ENCODE measurements at regions not wholly inside any gene's neighbourhood (a gene's known extent, or its start where the extent isn't known, plus 50 kb on each side); places are given as distances from the start of the nearest gene placed in this dataset.
"Not testable (repeated sequence)": the region's sequence is repeated elsewhere in the genome, so short reads cannot be mapped to it uniquely, and the experiment has no call there.

DNA sequence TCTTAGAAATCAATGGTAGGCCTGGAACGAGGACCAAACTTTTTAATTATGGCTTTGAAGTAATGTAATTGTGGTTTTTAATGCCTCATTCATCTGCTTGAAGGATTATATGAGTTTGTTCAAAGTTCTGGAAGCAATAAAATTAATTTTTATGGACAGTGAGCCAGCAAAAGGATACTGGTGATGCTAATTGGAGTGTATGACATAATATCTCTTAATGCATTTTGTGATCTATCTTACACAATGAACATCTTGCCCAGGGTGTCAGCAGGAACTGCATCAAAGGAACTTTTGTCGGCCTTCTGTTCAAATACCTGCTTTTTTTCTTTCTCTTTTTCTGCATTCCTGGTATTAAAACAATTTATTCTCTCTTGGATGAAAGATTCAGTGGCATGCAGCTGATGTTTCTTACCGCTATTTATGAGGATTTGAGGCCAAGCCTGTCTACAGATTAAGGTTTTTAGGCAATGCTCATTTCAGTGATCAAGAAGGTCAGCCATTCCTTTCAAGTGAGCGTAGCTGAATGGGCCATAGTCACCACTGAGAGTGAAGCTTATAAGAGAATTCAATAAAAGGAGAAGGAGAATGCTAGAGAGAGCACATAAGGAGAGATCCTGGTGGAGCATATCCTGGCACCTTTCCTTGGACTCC lies 974.8 kb downstream of the SORCS3 start:
- no peak for DNase-seq

- no peak for DNase-seq
Measured at GRCh38 chr10:105611244-105611798, 970.2 kb downstream of the SORCS3 start.

- DNase-seq = no peak
Measured at GRCh38 chr10:105609451-105609850, 968.4 kb downstream of the SORCS3 start.

GRCh38 chr10:105605918-105606317 lies 964.8 kb downstream of the SORCS3 start:
- no peak for DNase-seq

DNA sequence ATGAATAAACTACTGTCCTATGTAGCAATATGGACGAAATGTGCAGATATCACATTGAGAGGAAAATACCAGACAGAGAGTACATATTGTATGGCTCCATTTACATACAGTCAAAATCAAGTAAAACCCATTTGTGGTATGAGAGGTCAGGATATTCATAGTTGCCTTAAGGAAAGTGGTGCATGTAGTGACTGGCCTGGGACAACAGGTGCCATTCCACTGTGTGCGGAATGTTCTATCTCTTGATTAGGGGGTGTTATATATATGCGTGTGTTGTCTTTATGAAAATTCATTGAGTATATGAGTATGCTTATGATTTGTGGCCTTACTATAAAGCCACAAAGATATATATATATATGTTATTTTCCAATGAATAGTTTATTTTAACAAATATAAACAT lies 964.0 kb downstream of the SORCS3 start:
- no peak for DNase-seq

DNA sequence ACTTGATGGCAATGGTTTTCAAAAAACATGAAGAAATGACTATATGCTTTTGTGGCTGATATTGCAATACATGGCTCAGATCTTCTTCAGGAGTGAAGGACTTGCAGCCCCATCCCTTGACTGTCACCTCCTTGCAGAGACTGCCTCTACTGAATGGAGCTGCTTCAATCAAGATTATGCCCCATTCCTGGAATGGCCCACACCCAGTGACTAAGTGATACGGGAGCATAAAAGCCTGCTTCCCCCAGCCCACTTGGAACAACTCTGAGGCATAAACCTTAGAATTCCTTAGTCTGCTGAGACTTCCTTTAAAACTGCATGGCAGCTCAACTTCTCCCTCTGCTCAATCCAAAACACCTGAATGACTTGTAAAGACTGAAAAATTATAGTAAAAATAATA lies 957.1 kb downstream of the SORCS3 start:
- DNase-seq = no peak

DNA sequence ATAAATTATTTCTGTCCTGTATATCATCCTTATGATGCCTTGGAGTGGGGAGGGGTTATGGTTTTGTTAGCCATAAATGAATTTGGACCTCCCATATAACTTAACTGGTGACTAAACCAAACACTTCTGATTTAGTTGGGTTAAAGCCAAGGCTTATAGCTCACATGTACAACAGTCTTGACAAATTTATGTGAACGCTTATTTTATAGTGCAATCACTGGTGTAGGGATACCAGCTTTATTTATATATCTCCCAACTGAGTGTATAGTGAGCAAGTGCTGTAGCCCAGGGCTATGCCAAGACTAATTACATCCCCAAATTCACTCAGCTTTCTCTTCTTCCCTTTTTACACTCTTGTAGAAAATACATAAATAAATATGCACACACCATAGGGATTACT lies 956.2 kb downstream of the SORCS3 start:
- no peak for DNase-seq

- no peak for DNase-seq
Measured at GRCh38 chr10:105596749-105597148, 955.7 kb downstream of the SORCS3 start.

DNA sequence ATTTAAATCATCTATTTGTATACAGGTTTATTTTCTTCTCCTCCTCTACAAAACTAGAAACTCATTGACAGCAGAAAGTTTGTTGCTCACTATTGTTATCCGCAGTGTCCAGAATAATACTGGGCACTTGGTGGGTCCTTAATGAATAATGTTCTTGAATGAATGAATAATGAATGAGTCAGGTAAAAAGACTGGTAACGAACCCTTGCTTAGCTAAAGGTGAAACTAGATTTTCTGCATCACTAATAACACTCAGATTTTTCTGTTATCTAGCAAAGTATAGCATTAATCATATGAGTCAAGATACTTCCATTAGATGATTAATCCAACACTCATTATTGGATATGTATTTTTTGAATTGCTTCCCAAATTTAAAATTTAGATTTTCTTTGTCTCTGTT lies 953.2 kb downstream of the SORCS3 start:
- DNase-seq = no peak

- DNase-seq = no peak
Measured at GRCh38 chr10:105592468-105592867, 951.4 kb downstream of the SORCS3 start.

DNA sequence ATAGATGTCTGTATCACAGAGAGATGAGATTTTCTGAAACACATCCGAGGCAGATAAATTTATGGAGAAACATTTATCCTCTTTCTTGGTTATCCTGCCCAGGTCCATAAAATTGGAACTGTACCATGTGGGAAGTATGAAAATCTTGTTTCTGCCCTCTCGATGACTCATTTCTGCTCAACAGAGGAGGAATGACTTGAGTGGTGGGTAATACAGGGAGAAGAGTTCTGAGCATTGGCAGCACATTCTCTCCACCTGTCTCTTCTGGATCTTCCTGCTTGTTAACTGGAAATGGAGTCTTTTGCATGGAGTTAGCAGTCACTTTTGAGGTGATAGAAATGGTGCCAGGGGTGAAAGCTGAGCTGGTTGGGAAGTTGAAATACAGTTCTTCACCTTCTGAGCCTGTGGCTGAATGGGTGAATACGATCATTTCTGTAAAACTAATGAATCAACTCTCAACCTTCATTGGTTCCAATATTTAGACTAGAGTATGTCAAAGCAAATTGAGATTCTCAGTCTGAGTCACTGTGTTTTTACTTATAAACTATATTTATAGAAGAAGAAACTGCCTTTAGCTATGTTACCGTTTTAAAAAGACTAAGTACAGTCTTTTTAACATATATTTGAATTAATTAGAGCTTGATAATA lies 945.5 kb downstream of the SORCS3 start:
- DNase-seq = no peak

DNA sequence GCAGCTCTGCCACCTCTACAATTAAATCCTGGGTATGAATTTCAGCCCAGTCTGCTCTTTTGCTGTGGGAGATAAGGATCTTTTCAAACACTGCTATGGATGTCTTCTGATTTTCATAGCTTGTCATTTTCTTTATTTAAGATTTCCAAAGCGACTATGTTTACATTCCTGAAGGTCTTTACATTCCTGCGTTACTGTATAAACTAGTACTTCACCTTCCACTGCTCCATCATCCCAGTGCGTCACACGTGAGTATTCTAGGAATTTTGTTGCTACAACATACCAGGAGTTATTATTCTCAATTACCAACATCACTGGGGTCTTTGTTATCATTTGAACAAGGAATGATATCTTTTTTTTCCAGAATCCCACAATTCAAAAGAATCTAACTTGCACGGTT lies 944.7 kb downstream of the SORCS3 start:
- DNase-seq = no peak

- DNase-seq = no peak
Measured at GRCh38 chr10:105585171-105585570, 944.1 kb downstream of the SORCS3 start.

- no peak for DNase-seq
Measured at GRCh38 chr10:105579112-105579511, 938.0 kb downstream of the SORCS3 start.

- no peak for DNase-seq
Measured at GRCh38 chr10:105577865-105578607, 936.9 kb downstream of the SORCS3 start.

DNA sequence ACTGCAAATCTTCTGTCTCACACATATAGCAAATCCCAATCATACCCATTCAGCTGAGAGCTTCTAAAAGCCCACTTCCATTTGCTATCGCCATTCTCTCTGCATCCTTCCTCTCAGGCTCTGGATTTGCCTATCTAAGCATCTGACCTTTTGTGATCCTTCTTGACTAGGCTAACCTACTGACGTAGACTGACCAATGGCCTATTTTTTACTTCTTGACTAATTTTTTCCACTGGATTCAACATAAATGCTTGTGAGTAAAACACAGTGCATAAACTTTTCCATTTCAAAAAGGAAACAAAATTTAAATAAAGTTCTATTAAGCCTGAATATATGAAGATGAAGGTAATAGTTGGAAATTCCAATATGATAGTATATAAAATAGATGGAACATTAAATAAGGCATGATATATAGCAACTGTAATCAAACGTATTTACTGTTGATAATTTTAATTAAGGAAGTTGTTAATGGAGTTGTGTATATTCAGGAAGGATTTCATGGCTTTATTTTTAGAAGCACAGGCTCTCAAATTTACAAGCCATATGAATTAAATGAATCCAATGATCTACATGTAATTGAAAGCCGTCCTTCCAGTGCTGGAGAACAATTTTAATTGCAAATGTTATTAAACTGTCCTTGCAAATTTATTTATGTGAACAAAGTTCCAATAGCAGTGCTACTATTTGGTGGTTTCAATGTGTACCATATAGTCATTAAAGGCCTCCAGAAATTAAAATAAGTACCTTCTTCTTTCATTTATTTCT lies 918.4 kb downstream of the SORCS3 start:
- no peak for DNase-seq

DNA sequence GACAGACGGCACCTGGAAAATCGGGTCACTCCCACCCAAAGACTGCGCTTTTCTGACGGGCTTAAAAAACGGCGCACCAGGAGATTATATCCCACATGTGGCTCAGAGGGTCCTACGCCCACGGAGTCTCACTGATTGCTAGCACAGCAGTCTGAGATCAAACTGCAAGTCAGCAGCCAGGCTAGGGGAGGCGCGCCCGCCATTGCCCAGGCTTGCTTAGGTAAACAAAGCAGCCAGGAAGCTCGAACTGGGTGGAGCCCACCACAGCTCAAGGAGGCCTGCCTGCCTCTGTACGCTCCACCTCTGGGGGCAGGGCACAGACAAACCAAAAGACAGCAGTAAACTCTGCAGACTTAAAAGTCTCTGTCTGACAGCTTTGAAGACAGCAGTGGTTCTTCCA lies 909.4 kb downstream of the SORCS3 start:
- DNase-seq = not testable (repeated sequence)

DNA sequence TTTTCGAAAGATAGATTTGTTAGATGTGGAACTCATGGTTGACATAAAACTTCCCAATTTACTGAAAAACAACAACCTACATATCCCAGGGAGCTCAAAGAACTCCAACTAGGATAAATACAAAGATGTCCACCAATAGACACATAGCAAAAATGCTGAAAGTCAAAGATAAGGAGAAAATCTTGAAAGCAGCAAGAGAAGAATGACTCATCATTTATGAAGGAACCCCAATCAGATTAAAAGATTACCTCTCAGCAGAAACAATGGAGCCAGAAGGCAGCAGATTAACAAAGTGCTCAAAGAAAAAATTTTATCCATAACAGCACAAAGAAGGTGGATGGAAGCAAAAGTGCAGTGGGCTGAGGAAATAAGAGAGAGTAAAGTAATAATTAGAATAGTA lies 908.6 kb downstream of the SORCS3 start:
- no peak for DNase-seq

DNA sequence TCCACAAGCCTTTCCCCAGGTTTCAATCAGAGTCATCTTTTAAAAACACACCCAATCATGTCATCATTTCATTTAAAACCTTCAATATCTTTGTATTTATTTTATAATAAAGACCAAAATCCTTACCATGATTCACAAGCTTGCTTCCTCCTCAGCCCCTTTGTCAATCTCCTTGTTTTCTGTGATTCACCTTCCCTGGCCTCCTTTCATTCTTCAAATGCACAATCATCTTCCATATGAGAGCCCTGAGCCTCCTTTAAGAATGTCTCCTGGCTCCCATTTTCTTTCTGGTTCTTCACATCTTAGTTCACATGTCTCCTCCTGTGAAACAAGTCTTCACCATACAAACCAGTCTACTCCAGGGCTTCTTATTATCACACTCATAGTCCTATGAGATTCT lies 904.0 kb downstream of the SORCS3 start:
- no peak for DNase-seq

DNA sequence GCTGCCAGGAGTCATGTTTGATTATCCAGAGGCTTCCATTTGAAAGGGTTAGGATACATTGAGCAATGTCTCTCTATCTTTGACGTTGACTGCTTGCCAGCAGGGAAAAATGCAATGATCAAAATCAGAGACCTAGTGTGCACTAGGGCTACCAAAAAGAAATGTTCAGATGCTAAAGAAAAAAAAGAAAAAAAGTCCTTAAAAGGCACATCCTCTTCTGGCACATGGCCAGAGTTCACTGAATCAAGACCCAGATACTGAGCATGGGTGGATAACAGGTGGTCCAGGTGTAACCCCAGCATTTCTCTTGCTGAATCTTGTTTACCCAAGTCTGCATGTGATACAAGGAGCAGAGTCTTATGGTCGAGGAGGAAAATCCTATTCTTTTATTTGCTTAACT lies 899.3 kb downstream of the SORCS3 start:
- no peak for DNase-seq

DNA sequence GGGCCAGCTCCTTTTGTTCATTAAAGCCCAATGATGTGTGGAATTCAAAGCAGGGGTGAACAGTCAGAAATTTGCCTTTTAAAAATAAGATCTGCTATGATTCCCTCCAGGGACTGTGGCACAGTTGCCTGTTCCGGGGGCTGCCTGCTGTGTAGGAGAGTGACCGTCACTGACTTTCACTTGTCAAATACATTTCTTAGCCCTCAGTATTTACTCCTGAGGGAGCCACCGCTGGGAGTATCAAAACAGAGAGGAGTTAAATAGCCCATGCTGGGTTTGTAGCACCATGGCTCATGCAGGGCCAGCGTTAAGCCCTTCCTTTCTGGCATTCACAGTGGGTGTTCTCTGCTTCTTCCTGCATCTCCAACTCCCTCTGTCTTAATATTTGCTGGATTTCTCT lies 897.8 kb downstream of the SORCS3 start:
- no peak for DNase-seq

- DNase-seq = no peak
Measured at GRCh38 chr10:105535478-105535877, 894.4 kb downstream of the SORCS3 start.

DNA sequence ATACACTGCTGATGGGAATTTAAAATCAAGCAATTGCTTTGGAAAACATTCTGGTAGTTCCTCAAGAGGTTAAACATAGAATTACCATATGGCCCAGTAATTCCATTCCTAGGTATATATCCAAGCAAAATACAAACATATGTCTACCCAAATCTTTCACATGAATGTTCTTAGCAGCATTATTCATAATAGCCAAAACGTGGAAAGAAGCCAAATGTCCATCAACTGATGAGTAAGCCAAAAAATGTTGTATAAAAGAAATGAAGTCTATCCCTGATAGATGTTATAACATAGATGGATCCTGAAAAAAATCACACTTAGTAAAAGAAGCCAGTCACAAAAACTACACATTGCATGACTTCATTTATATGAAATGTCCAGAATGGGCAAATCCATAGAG lies 893.0 kb downstream of the SORCS3 start:
- no peak for DNase-seq
